GM23338 (cell line): ENCODE measurements at regions not wholly inside any gene's neighbourhood (a gene's known extent, or its start where the extent isn't known, plus 50 kb on each side); places are given as distances from the start of the nearest gene placed in this dataset.

Experiments
- ATAC-seq: fragments of 200-7000 bp; cut with Tn5 transposase; 3 replicates; pipeline ENCODE4 v1.9.1; 2020
- DNase-seq: peaks from one replicate; pipeline ENCODE4 v3.0.0-alpha.2; 2015; ENCODE audit warnings: low spot score
- H2AFZ ChIP-seq: fragments of 200-600 bp; sonication (generic); 2 replicates; pipeline ENCODE4 v1.8.0; 2016; ENCODE audit warnings: antibody characterized with exemption, mild to moderate bottlenecking, moderate library complexity
- H3F3A ChIP-seq: fragments of 200-600 bp; sonication (generic); replicated peaks from 2 replicates; pipeline ENCODE4 v1.8.0; 2017; ENCODE audit warnings: antibody characterized with exemption, mixed run types, low read depth
- H3K27ac ChIP-seq: fragments of 200-600 bp; sonication (generic); 2 replicates; pipeline ENCODE4 v1.6.1; 2016; ENCODE audit warnings: low read depth
- H3K27me3 ChIP-seq: fragments of 200-600 bp; sonication (generic); 2 replicates; pipeline ENCODE4 v1.8.0; 2016; ENCODE audit warnings: mild to moderate bottlenecking, mixed run types, moderate library complexity; ENCODE audit not compliant: insufficient read depth
- H3K36me3 ChIP-seq: fragments of 200-600 bp; sonication (generic); 2 replicates; pipeline ENCODE4 v1.8.0; 2016; ENCODE audit warnings: mild to moderate bottlenecking; ENCODE audit not compliant: insufficient read depth
- H3K4me1 ChIP-seq: fragments of 200-600 bp; sonication (generic); 2 replicates; pipeline ENCODE4 v1.8.0; 2016; ENCODE audit warnings: mild to moderate bottlenecking, moderate library complexity; ENCODE audit not compliant: insufficient read depth
- H3K4me2 ChIP-seq: fragments of 200-600 bp; sonication (generic); 2 replicates; pipeline ENCODE4 v1.7.1; 2017; ENCODE audit warnings: mixed run types
- H3K4me3 ChIP-seq: fragments of 200-600 bp; sonication (generic); 2 replicates; pipeline ENCODE4 v1.6.1; 2016; ENCODE audit warnings: mixed run types
- H3K79me2 ChIP-seq: fragments of 200-600 bp; sonication (generic); replicated peaks from 2 replicates; pipeline ENCODE4 v1.8.0; 2017; ENCODE audit warnings: mild to moderate bottlenecking; ENCODE audit not compliant: insufficient read depth
- H3K9me2 ChIP-seq: fragments of 200-600 bp; sonication (generic); 2 replicates; pipeline ENCODE4 v1.8.0; 2017; ENCODE audit not compliant: insufficient read depth
- H4K20me1 ChIP-seq: fragments of 200-600 bp; sonication (generic); replicated peaks from 2 replicates; pipeline ENCODE4 v1.8.0; 2017; ENCODE audit warnings: mild to moderate bottlenecking; ENCODE audit not compliant: insufficient read depth
- H3K27ac Mint-ChIP-seq: 2 replicates; pipeline ENCODE4 v1.8.0; 2020; ENCODE audit warnings: inconsistent platforms, mild to moderate bottlenecking, moderate library complexity, mixed read lengths
- H3K27me3 Mint-ChIP-seq: 3 replicates; pipeline ENCODE4 v1.8.0; 2022; ENCODE audit warnings: low read depth, mild to moderate bottlenecking, moderate library complexity, mixed read lengths, inconsistent platforms; ENCODE audit not compliant: insufficient read depth, poor library complexity
- H3K36me3 Mint-ChIP-seq: 3 replicates; pipeline ENCODE4 v1.8.0; 2021; ENCODE audit warnings: low read depth, mild to moderate bottlenecking, inconsistent platforms, moderate library complexity, mixed read lengths
- H3K4me1 Mint-ChIP-seq: 3 replicates; pipeline ENCODE4 v1.8.0; 2020; ENCODE audit warnings: mild to moderate bottlenecking, inconsistent platforms, mixed read lengths
- H3K4me3 Mint-ChIP-seq: 3 replicates; pipeline ENCODE4 v1.8.0; 2021; ENCODE audit warnings: moderate library complexity, mild to moderate bottlenecking, inconsistent platforms, mixed read lengths
- H3K9me3 Mint-ChIP-seq: 3 replicates; pipeline ENCODE4 v1.8.0; 2020; ENCODE audit warnings: moderate library complexity, mild to moderate bottlenecking, inconsistent platforms, mixed read lengths
- EZH2 ChIP-seq: fragments of 200-600 bp; sonication (generic); IDR thresholded peaks from one replicate; pipeline ENCODE4 v1.8.0; 2017; ENCODE audit warnings: antibody characterized with exemption, mild to moderate bottlenecking, low read depth; ENCODE audit not compliant: unreplicated experiment
- EZH2phosphoT487 ChIP-seq: fragments of 200-600 bp; sonication (generic); IDR thresholded peaks from one replicate; pipeline ENCODE4 v1.8.1; 2018; ENCODE audit warnings: antibody characterized with exemption; ENCODE audit not compliant: unreplicated experiment
- JUNB ChIP-seq: IDR thresholded peaks from one replicate; pipeline ENCODE4 v1.6.1; 2016; ENCODE audit warnings: antibody characterized with exemption; ENCODE audit not compliant: unreplicated experiment
- NANOG ChIP-seq: IDR thresholded peaks from 2 replicates; pipeline ENCODE4 v1.6.1; 2016; ENCODE audit warnings: antibody characterized with exemption, borderline replicate concordance
- POLR2AphosphoS5 ChIP-seq: IDR thresholded peaks from 2 replicates; pipeline ENCODE4 v1.6.1; 2016; ENCODE audit warnings: antibody characterized with exemption, low read depth
- REST ChIP-seq: IDR thresholded peaks from one replicate; pipeline ENCODE4 v1.6.1; 2018; ENCODE audit warnings: antibody characterized with exemption; ENCODE audit not compliant: unreplicated experiment
- ZNF114 ChIP-seq: fragments of 250-450 bp; sonication (Bioruptor Pico); IDR thresholded peaks from 2 replicates; pipeline ENCODE4 v1.5.0; 2020; ENCODE audit warnings: mild to moderate bottlenecking, moderate library complexity
- TF ChIP-seq, protein P1 (sequence below): IDR thresholded peaks from 2 replicates; pipeline ENCODE4 v1.6.1; 2016; ENCODE audit warnings: antibody characterized with exemption
- TF ChIP-seq, protein P2 (sequence below): fragments of 250-450 bp; sonication (Bioruptor Pico); IDR thresholded peaks from 2 replicates; pipeline ENCODE4 v1.5.0; 2020; ENCODE audit warnings: mild to moderate bottlenecking, moderate library complexity

DNA sequence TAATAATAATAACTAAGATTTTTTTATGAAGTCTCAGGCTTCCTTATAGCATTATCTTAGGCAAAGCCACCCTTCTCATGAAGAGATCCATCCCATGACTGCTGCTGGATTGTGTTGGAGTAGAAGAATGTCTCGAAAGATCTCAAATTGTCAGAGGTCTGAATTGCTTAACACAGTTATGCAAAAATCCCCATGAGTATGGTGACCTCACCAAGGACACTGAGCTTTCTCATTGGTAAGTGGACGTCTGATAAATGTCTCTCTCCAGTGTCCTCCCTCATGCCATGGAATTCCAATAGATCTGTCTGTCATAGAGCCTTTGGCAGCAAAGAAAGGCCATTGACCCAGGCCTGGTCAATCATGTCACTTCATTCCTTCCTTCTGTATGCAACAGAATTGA lies 264.5 kb downstream of the CDH11 start:
- Mint-ChIP-seq H3K27ac (no peak overlapping the region), H3K36me3 (no peaks in the 10 kb centered on the region), H3K9me3 (no peaks in the 10 kb centered on the region), H3K4me3 (no peak overlapping the region), H3K4me1 (peaks cover 3% of the 10 kb centered on the region; the same call in 1 of the 3 replicates), H3K27me3 (no peaks in the 10 kb centered on the region)
- DNase-seq: no peak
- H3K79me2 ChIP-seq: no peaks in the 10 kb centered on the region
- ATAC-seq: no peak
- H3K27me3 ChIP-seq: no peaks in the 10 kb centered on the region
- no peaks in the 10 kb centered on the region for H3F3A ChIP-seq
- no peaks in the 10 kb centered on the region for H4K20me1 ChIP-seq
- TF ChIP-seq, protein P1, sequence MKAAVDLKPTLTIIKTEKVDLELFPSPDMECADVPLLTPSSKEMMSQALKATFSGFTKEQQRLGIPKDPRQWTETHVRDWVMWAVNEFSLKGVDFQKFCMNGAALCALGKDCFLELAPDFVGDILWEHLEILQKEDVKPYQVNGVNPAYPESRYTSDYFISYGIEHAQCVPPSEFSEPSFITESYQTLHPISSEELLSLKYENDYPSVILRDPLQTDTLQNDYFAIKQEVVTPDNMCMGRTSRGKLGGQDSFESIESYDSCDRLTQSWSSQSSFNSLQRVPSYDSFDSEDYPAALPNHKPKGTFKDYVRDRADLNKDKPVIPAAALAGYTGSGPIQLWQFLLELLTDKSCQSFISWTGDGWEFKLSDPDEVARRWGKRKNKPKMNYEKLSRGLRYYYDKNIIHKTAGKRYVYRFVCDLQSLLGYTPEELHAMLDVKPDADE: no peak
- no peak for TF ChIP-seq ZNF114 (CRISPR knock-in tag)
- no peak for TF ChIP-seq EZH2phosphoT487
- TF ChIP-seq JUNB: no peak
- H3K4me1 ChIP-seq: no peaks in the 10 kb centered on the region
- H3K4me2 ChIP-seq: no peak overlapping the region
- no peaks in the 10 kb centered on the region for H3K36me3 ChIP-seq
- H2AFZ ChIP-seq: no peak overlapping the region
- no peak overlapping the region for H3K4me3 ChIP-seq
- H3K27ac ChIP-seq: no peak overlapping the region
- no peaks in the 10 kb centered on the region for H3K9me2 ChIP-seq

- no peak overlapping the region for H2AFZ ChIP-seq
- H3K4me1 ChIP-seq: no peaks in the 10 kb centered on the region
- ATAC-seq: no peak
- no peak for TF ChIP-seq ZNF114 (CRISPR knock-in tag)
- TF ChIP-seq, protein P2, sequence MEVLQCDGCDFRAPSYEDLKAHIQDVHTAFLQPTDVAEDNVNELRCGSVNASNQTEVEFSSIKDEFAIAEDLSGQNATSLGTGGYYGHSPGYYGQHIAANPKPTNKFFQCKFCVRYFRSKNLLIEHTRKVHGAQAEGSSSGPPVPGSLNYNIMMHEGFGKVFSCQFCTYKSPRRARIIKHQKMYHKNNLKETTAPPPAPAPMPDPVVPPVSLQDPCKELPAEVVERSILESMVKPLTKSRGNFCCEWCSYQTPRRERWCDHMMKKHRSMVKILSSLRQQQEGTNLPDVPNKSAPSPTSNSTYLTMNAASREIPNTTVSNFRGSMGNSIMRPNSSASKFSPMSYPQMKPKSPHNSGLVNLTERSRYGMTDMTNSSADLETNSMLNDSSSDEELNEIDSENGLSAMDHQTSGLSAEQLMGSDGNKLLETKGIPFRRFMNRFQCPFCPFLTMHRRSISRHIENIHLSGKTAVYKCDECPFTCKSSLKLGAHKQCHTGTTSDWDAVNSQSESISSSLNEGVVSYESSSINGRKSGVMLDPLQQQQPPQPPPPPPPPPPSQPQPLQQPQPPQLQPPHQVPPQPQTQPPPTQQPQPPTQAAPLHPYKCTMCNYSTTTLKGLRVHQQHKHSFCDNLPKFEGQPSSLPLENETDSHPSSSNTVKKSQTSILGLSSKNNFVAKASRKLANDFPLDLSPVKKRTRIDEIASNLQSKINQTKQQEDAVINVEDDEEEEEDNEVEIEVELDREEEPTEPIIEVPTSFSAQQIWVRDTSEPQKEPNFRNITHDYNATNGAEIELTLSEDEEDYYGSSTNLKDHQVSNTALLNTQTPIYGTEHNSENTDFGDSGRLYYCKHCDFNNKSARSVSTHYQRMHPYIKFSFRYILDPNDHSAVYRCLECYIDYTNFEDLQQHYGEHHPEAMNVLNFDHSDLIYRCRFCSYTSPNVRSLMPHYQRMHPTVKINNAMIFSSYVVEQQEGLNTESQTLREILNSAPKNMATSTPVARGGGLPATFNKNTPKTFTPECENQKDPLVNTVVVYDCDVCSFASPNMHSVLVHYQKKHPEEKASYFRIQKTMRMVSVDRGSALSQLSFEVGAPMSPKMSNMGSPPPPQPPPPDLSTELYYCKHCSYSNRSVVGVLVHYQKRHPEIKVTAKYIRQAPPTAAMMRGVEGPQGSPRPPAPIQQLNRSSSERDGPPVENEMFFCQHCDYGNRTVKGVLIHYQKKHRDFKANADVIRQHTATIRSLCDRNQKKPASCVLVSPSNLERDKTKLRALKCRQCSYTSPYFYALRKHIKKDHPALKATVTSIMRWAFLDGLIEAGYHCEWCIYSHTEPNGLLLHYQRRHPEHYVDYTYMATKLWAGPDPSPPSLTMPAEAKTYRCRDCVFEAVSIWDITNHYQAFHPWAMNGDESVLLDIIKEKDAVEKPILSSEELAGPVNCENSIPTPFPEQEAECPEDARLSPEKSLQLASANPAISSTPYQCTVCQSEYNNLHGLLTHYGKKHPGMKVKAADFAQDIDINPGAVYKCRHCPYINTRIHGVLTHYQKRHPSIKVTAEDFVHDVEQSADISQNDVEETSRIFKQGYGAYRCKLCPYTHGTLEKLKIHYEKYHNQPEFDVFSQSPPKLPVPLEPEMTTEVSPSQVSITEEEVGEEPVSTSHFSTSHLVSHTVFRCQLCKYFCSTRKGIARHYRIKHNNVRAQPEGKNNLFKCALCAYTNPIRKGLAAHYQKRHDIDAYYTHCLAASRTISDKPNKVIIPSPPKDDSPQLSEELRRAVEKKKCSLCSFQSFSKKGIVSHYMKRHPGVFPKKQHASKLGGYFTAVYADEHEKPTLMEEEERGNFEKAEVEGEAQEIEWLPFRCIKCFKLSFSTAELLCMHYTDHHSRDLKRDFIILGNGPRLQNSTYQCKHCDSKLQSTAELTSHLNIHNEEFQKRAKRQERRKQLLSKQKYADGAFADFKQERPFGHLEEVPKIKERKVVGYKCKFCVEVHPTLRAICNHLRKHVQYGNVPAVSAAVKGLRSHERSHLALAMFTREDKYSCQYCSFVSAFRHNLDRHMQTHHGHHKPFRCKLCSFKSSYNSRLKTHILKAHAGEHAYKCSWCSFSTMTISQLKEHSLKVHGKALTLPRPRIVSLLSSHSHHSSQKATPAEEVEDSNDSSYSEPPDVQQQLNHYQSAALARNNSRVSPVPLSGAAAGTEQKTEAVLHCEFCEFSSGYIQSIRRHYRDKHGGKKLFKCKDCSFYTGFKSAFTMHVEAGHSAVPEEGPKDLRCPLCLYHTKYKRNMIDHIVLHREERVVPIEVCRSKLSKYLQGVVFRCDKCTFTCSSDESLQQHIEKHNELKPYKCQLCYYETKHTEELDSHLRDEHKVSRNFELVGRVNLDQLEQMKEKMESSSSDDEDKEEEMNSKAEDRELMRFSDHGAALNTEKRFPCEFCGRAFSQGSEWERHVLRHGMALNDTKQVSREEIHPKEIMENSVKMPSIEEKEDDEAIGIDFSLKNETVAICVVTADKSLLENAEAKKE (CRISPR knock-in tag): no peak
- TF ChIP-seq NANOG: no peak
- TF ChIP-seq REST: no peak
- TF ChIP-seq POLR2AphosphoS5: no peak
- TF ChIP-seq EZH2: no peak
- TF ChIP-seq EZH2phosphoT487: no peak
- no peaks in the 10 kb centered on the region for H3K36me3 Mint-ChIP-seq
- H3K4me2 ChIP-seq: no peak overlapping the region
- H3K9me2 ChIP-seq: no peaks in the 10 kb centered on the region
- H3K36me3 ChIP-seq: no peaks in the 10 kb centered on the region
- no peak for DNase-seq
- H3K9me3 Mint-ChIP-seq: no peaks in the 10 kb centered on the region
- no peak overlapping the region for H3K27ac Mint-ChIP-seq
- no peaks in the 10 kb centered on the region for H3F3A ChIP-seq
- H3K4me1 Mint-ChIP-seq: no peaks in the 10 kb centered on the region
- no peak overlapping the region for H3K4me3 ChIP-seq
- H3K27me3 Mint-ChIP-seq: no peaks in the 10 kb centered on the region
- H3K27me3 ChIP-seq: no peaks in the 10 kb centered on the region
- no peaks in the 10 kb centered on the region for H3K79me2 ChIP-seq
- H4K20me1 ChIP-seq: no peaks in the 10 kb centered on the region
- no peak overlapping the region for H3K27ac ChIP-seq
- H3K4me3 Mint-ChIP-seq: no peak overlapping the region
These were observed 268.3 kb downstream of the CDH11 start for GRCh38 chr16:64853551-64853950.
